ENCODE measurements at regions not wholly inside any gene's neighbourhood (a gene's known extent, or its start where the extent isn't known, plus 50 kb on each side); places are given as distances from the start of the nearest gene placed in this dataset.

DNA sequence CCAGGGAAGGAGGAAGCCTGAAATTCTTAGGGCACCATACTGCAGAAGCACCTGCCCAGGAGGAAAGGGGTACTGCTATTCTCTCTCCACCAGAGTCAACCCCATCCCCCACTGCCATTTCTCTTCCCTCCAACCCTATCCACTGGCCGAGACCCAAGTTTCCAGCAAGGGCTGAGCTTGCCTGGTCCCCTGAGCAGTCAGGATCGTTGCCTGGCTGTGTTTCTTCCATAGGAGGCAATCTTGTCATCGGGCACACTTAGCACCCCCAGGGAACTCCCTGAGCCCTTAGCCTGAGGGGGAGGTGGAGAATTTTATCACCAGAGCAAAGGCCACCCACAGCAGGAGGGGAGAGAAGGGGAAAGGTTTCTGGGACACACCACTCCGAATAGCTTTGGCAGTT, 115.8 kb upstream of the NECTIN1 start:
- Histone ChIP-seq H3K9me3 (replicated peaks; ENCODE audit: control insufficient read depth, insufficient read depth, low read length) (no peaks in the 10 kb centered on the region), H3K4me3 (replicated peaks in 1 of 3; ENCODE audit: insufficient read depth in 1 of 3, low read depth in 1 of 3, low read length in 3 of 3) (no peak overlapping the region), H3K4me2 (ENCODE audit: insufficient read depth, low read length) (no peak overlapping the region), H2AFZ (ENCODE audit: low read depth, low read length) (no peak overlapping the region), H4K20me1 (replicated peaks; ENCODE audit: control insufficient read depth, extremely low read depth, insufficient read depth, low read length) (no peaks in the 10 kb centered on the region), H3K9ac (replicated peaks; ENCODE audit: extremely low read depth, insufficient read depth, low read length) (no peak overlapping the region), H3K27me3 (ENCODE audit: control insufficient read depth in 2 of 2, insufficient read depth in 2 of 2, low read length in 2 of 2) (no peaks in the 10 kb centered on the region), H3K4me1 (ENCODE audit: control insufficient read depth, extremely low read depth, insufficient read depth, low read length) (no peaks in the 10 kb centered on the region), H3K9me1 (replicated peaks; ENCODE audit: control insufficient read depth, extremely low read depth, insufficient read depth, low read length) (no peaks in the 10 kb centered on the region), H3K27ac (ENCODE audit: insufficient read depth, low read depth, low read length) (no peak overlapping the region), H3K36me3 (ENCODE audit: control insufficient read depth in 2 of 2, extremely low read depth in 1 of 2, insufficient read depth in 2 of 2, low read length in 2 of 2) (no peaks in the 10 kb centered on the region), H3K79me2 (ENCODE audit: control insufficient read depth, insufficient read depth, low read length) (no peaks in the 10 kb centered on the region)
- ChIA-PET CTCF (no interaction called here), POLR2A (no interaction called here)
- no peak for DNase-seq (ENCODE audit: low read depth, low spot score)
- FAIRE-seq, result no peak
- dilution Hi-C loops (cut with MboI; ENCODE audit: extremely low pct_ligation_motif_present, low sequenced_read_pairs), result no loop called here
- intact Hi-C loops (cut with micrococcal nuclease), result no loop called here
- BruUV-seq (replicated peaks), result no TSS peak
- TF ChIP-seq, protein P1, sequence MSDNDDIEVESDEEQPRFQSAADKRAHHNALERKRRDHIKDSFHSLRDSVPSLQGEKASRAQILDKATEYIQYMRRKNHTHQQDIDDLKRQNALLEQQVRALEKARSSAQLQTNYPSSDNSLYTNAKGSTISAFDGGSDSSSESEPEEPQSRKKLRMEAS (IDR thresholded peaks at IDR 0.05; ENCODE audit: insufficient read depth, insufficient read length), result no peak
- no peak for TF ChIP-seq GATA2 (IDR thresholded peaks at IDR 0.05; ENCODE audit: insufficient read depth, insufficient read length, low read depth, low read length)
- no peak for TF ChIP-seq POLR2AphosphoS5 (IDR thresholded peaks at IDR 0.05; ENCODE audit: insufficient read depth, low read depth, low read length)
- TF ChIP-seq, protein P2, sequence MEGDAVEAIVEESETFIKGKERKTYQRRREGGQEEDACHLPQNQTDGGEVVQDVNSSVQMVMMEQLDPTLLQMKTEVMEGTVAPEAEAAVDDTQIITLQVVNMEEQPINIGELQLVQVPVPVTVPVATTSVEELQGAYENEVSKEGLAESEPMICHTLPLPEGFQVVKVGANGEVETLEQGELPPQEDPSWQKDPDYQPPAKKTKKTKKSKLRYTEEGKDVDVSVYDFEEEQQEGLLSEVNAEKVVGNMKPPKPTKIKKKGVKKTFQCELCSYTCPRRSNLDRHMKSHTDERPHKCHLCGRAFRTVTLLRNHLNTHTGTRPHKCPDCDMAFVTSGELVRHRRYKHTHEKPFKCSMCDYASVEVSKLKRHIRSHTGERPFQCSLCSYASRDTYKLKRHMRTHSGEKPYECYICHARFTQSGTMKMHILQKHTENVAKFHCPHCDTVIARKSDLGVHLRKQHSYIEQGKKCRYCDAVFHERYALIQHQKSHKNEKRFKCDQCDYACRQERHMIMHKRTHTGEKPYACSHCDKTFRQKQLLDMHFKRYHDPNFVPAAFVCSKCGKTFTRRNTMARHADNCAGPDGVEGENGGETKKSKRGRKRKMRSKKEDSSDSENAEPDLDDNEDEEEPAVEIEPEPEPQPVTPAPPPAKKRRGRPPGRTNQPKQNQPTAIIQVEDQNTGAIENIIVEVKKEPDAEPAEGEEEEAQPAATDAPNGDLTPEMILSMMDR (IDR thresholded peaks at IDR 0.05; ENCODE audit: extremely low read depth in 1 of 2, insufficient read depth in 1 of 2, low read depth in 1 of 2, low read length in 2 of 2), result no peak
- TF ChIP-seq JUN (IDR thresholded peaks at IDR 0.05; ENCODE audit: borderline replicate concordance, insufficient read depth, insufficient read length, low read depth), result no peak
- TF ChIP-seq EZH2 (IDR thresholded peaks at IDR 0.05; ENCODE audit: borderline replicate concordance, low read depth, low read length, severe bottlenecking), result no peak
- no peak for TF ChIP-seq POLR2A (IDR thresholded peaks at IDR 0.05; ENCODE audit: low read depth, low read length)
- TF ChIP-seq MYC (IDR thresholded peaks at IDR 0.05; ENCODE audit: low read depth, low read length), result no peak
- TF ChIP-seq FOS (IDR thresholded peaks at IDR 0.05; ENCODE audit: borderline replicate concordance, insufficient read depth, low read length), result no peak

All from endothelial cell of umbilical vein (primary cell).